Peyer's patch (tissue), 4 donors: ENCODE measurements at regions not wholly inside any gene's neighbourhood (a gene's known extent, or its start where the extent isn't known, plus 50 kb on each side); places are given as distances from the start of the nearest gene placed in this dataset.

Source experiments
- DNase-seq, 3 donors: peaks; one replicate each; pipeline ENCODE4 v3.0.0-alpha.2; 2017 to 2019
- H3K27ac ChIP-seq, 4 donors: fragments of 200-600 bp; sonication (generic); one replicate each; pipeline ENCODE4 v1.5.1; 2016 to 2019
- H3K27me3 ChIP-seq, 2 donors: fragments of 200-600 bp; sonication (generic); one replicate each; pipeline ENCODE4 v1.5.1; 2019
- H3K36me3 ChIP-seq, 3 donors: fragments of 200-600 bp; sonication (generic); one replicate each; pipeline ENCODE4 v1.5.1; 2016 to 2019
- H3K4me1 ChIP-seq, 4 donors: fragments of 200-600 bp; sonication (generic); one replicate each; pipeline ENCODE4 v1.5.1; 2016 to 2019
- H3K4me3 ChIP-seq, 4 donors: fragments of 200-600 bp; sonication (generic); 1 replicate in 3 of 4; 2 replicates in 1 of 4; pipeline ENCODE4 v1.5.1; 2016 to 2019; ENCODE audit warnings: mild to moderate bottlenecking in 1 of 4
- H3K9me3 ChIP-seq, 4 donors: fragments of 200-600 bp; sonication (generic); one replicate each; pipeline ENCODE4 v1.5.1; 2016 to 2019; ENCODE audit warnings: mild to moderate bottlenecking in 1 of 4
- CTCF ChIP-seq, 6 experiments: fragments of 450-650 bp in 4 of 6; fragments of 200-600 bp in 2 of 6; sonication (generic) in 1 of 6; IDR thresholded peaks; one replicate each; pipeline ENCODE4 v1.5.1; 2017 to 2019; ENCODE audit warnings: antibody characterized with exemption in 6 of 6, mild to moderate bottlenecking in 3 of 6, moderate library complexity in 1 of 6
- POLR2A ChIP-seq, 2 donors: fragments of 450-650 bp; IDR thresholded peaks; one replicate each; pipeline ENCODE4 v1.5.1; 2017; ENCODE audit warnings: antibody characterized with exemption in 2 of 2, mild to moderate bottlenecking in 2 of 2, moderate library complexity in 2 of 2

- H3K27ac ChIP-seq: no peak overlapping the region
- TF ChIP-seq POLR2A (IDR thresholded peaks at IDR 0.05): no peak
- no peak for TF ChIP-seq CTCF (IDR thresholded peaks at IDR 0.05)
- no peaks in the 10 kb centered on the region for H3K9me3 ChIP-seq
- H3K4me1 ChIP-seq: peaks cover 0 to 5% (median 0%) of the 10 kb centered on the region in 4 donors
- no peaks in the 10 kb centered on the region for H3K36me3 ChIP-seq
- no peaks in the 10 kb centered on the region for H3K27me3 ChIP-seq
- no peak for DNase-seq
- no peak overlapping the region for H3K4me3 ChIP-seq
Measured at GRCh38 chr3:177469216-177469615, 271.9 kb upstream of the TBL1XR1 start.

GRCh38 chr3:177470197-177470941 lies 273.1 kb upstream of the TBL1XR1 start:
- Histone ChIP-seq H3K27ac (no peak overlapping the region), H3K4me3 (no peak overlapping the region), H3K27me3 (no peaks in the 10 kb centered on the region), H3K9me3 (no peaks in the 10 kb centered on the region), H3K4me1 (peaks cover 0 to 5% (median 0%) of the 10 kb centered on the region in 4 donors), H3K36me3 (no peaks in the 10 kb centered on the region)
- TF ChIP-seq CTCF (IDR thresholded peaks at IDR 0.05): no peak
- TF ChIP-seq POLR2A (IDR thresholded peaks at IDR 0.05): no peak
- no peak for DNase-seq

- Histone ChIP-seq H3K9me3 (no peaks in the 10 kb centered on the region), H3K27me3 (no peaks in the 10 kb centered on the region), H3K4me1 (peaks cover 0 to 3% (median 0%) of the 10 kb centered on the region in 4 donors), H3K4me3 (no peak overlapping the region), H3K36me3 (no peaks in the 10 kb centered on the region), H3K27ac (no peak overlapping the region)
- TF ChIP-seq POLR2A (IDR thresholded peaks at IDR 0.05): no peak
- TF ChIP-seq CTCF (IDR thresholded peaks at IDR 0.05): no peak
- DNase-seq: no peak
Measured at GRCh38 chr3:177471733-177472480, 274.6 kb upstream of the TBL1XR1 start.

GRCh38 chr3:177473184-177473583 lies 275.9 kb upstream of the TBL1XR1 start:
- TF ChIP-seq POLR2A (IDR thresholded peaks at IDR 0.05) (no peak), CTCF (IDR thresholded peaks at IDR 0.05) (no peak)
- H3K27me3 ChIP-seq: no peaks in the 10 kb centered on the region
- H3K9me3 ChIP-seq: no peaks in the 10 kb centered on the region
- H3K4me1 ChIP-seq: no peaks in the 10 kb centered on the region
- no peak overlapping the region for H3K27ac ChIP-seq
- H3K4me3 ChIP-seq: no peak overlapping the region
- no peaks in the 10 kb centered on the region for H3K36me3 ChIP-seq
- DNase-seq: no peak

GRCh38 chr3:177473903-177474302 lies 276.6 kb upstream of the TBL1XR1 start:
- Histone ChIP-seq H3K27me3 (no peaks in the 10 kb centered on the region), H3K9me3 (no peaks in the 10 kb centered on the region), H3K4me3 (no peak overlapping the region), H3K27ac (no peak overlapping the region), H3K36me3 (no peaks in the 10 kb centered on the region), H3K4me1 (no peaks in the 10 kb centered on the region)
- TF ChIP-seq CTCF (IDR thresholded peaks at IDR 0.05) (no peak), POLR2A (IDR thresholded peaks at IDR 0.05) (no peak)
- DNase-seq: no peak
